LNCAP (cell line): ENCODE measurements at regions not wholly inside any gene's neighbourhood (a gene's known extent, or its start where the extent isn't known, plus 50 kb on each side); places are given as distances from the start of the nearest gene placed in this dataset.

ENCODE experiments used
- TF ChIP-seq, protein P1 (sequence below): fragments of 450-650 bp; IDR thresholded peaks from 2 replicates; pipeline ENCODE4 v1.5.1; 2017; ENCODE audit warnings: mild to moderate bottlenecking

DNA sequence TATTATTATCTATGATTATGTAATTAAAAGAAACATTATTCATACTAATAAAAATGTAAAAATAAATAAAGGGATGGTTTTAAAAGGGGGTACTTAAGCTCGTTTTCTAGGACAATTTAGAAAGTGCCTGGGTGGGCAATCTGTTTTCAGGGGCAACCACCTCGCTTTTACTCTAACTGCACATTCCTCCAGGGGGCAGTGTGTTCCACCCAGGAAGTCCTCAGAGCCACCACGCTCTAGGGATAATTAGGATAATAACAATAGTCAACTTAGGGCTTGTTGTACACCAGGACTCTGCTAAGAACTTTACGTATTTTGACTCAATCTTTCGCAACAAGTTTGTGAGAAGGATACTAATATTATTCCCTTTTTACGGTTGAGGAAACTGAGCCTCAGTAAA is 396.7 kb upstream of the MAF start:
- TF ChIP-seq, protein P1, sequence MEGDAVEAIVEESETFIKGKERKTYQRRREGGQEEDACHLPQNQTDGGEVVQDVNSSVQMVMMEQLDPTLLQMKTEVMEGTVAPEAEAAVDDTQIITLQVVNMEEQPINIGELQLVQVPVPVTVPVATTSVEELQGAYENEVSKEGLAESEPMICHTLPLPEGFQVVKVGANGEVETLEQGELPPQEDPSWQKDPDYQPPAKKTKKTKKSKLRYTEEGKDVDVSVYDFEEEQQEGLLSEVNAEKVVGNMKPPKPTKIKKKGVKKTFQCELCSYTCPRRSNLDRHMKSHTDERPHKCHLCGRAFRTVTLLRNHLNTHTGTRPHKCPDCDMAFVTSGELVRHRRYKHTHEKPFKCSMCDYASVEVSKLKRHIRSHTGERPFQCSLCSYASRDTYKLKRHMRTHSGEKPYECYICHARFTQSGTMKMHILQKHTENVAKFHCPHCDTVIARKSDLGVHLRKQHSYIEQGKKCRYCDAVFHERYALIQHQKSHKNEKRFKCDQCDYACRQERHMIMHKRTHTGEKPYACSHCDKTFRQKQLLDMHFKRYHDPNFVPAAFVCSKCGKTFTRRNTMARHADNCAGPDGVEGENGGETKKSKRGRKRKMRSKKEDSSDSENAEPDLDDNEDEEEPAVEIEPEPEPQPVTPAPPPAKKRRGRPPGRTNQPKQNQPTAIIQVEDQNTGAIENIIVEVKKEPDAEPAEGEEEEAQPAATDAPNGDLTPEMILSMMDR = peak; percentile 54

DNA sequence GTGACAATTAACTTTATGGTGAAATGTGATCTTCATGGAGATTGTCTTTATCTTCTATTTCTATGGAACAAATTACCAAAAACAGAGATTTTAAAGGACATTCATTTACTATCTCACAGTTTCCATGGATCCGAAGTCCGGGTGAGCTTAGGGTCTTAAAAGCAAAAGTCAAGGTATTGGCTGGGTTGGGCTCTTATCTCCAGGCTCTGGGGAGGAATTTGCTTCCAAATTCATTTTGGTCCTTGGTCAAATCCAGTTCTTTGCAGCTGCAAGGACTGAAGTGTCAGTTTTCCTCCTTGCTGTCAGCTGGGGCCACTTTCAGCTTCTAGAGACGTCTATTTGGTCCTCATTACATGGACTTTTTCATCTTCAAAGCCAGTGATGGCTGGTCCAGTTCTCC is 395.8 kb upstream of the MAF start:
- TF ChIP-seq, protein P1 = no peak

DNA sequence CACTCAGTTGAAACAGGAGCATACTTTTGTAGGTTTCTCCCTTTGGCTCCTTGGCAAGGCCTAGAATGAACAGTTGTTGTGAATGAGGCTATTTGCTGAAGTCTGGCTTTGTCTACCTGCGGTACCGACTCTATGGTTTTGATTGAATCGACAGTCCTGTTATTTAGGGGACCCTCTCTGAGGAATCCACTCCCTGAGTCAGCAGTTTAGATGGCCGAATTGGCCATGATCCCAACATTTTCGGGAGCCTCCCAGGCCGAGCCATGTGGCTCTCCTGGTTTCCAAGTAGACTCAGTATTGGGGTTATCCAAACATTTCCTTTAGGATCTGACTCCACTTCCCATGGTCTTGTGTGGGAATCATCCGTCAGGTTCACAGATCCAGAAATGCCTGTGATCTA is 394.8 kb upstream of the MAF start:
- TF ChIP-seq, protein P1 = no peak

DNA sequence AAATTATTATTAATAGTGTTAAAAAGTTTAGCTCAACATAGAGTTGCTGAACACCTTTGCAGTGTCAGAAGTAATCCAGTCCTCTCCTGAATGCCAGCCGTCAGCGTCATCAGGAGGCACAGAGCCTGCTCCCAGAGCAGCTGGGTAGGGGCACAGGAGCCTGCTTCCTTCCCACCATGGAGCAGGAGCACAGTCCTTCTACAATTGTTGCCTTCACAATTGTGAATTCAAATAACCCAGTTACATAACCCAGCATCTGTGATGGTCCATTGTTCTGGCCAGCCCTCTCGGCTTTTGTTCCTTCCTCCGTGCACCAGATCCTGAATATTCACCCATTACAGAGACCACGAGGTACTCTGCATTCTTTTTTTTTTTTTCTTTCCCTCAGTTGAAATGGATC is 393.9 kb upstream of the MAF start:
- TF ChIP-seq, protein P1 = no peak

DNA sequence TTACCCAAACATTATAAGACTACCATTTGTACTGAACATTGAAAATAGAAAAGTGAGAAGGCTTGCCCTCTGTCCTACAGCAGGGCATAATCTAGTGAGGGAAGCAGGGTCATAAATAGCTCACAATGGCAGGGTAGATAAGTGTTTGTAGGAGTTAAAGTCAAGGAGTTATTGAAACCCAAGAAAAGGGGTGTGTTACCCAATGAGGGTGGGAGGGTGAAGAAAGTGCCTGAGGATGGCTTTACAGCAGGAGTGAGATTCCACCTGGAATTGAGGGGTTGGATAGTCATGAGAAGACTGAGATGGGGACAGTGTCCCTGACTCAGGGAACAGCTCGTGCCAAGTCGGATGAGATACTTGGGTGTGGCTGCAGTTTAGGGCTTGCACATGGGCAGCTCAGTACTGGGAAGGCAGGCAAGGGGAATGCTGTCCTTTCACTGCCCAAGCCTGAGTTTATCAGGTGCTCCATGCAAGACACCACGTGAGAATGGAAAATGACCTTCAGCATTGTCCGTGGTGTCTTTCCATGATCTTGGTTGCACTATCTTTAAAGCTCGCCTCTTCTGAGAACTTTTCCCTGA is 393.2 kb upstream of the MAF start:
- TF ChIP-seq, protein P1 = no peak

DNA sequence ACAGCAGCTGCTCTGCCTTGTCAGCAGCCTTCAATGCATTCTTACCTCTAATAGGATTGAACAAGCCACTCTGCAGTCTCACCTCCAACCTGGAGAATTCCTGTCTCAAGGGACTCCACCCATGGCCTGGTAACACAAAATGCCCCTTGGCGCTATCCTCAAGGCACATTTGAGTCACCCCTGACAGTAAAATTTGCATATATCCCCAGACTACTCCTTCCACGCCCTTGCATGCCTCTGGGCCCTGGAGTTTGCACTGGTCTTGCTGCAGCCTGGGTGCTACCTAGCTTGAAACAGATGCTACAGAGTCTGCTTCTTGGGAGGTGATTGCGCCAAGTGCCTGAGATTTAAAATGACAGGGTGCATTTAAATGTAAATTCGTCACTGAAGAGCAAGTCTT is 391.4 kb upstream of the MAF start:
- TF ChIP-seq, protein P1 = no peak

DNA sequence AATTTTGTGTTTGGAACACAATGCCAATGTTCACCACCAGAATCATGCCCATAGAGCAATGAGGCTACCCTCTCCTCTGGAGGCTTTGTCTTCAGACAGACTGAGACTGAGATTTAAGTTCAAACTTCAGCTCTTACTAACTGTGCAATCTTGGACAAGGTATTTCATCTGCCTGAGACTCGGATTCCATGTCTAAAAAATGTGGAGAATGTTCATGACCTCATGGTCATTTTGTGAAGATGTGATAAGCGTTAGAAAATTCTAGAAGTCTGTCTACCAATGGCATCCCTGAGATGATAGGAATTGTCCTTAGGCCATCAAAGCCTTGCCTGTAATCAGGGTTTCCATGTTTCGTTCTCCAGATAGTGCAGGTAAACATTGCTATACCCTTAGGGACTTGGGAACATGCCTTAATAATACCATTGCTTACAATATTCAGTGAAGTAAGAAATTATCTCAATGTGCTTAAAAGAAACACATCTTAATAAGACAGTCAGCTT is 388.2 kb upstream of the MAF start:
- TF ChIP-seq, protein P1 = no peak

DNA sequence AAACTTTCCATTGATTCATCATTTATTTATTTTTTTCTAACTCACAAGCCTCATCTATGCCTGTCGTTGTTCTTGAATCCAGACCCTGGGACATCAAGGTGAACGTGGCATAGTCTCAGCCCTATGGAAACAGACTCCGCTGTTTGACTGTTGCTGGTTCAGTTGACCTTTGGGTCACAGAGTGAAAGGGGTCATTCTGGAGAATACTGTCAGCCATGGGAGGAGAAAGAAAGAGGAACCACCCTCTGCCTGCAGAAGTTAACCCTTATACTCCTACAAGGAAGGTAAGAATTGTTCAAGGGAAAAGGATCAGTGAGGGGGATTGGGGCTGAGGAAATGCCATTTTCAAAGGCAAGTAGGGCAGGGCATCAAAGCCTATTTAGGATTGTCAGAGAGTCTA is 387.6 kb upstream of the MAF start:
- TF ChIP-seq, protein P1 = no peak
